Omental fat pad (tissue), 3 donors: ENCODE measurements at regions not wholly inside any gene's neighbourhood (a gene's known extent, or its start where the extent isn't known, plus 50 kb on each side); places are given as distances from the start of the nearest gene placed in this dataset.

Experiments
- ATAC-seq: fragments of 150-250 bp; one replicate; pipeline ENCODE4 v1.9.1; 2016; ENCODE audit warnings: mild to moderate bottlenecking, moderate library complexity; ENCODE audit not compliant: low FRiP score
- DNase-seq: peaks from one replicate; pipeline ENCODE4 v3.0.0-alpha.2; 2019; ENCODE audit warnings: low spot score
- CTCF ChIP-seq, 3 donors: fragments of 450-650 bp; IDR thresholded peaks; one replicate each; pipeline ENCODE4 v1.5.1; 2016 to 2017; ENCODE audit warnings: antibody characterized with exemption in 3 of 3, mild to moderate bottlenecking in 3 of 3, moderate library complexity in 2 of 3

- DNase-seq: no peak
- no peak for ATAC-seq
- no peak for TF ChIP-seq CTCF (IDR thresholded peaks at IDR 0.05)
These were observed 889.3 kb upstream of the CELF4 start for GRCh38 chr18:38454764-38455469.

- TF ChIP-seq CTCF (IDR thresholded peaks at IDR 0.05): no peak
- ATAC-seq (no peak), DNase-seq (no peak)
These were observed 888.3 kb upstream of the CELF4 start for GRCh38 chr18:38453880-38454279.

GRCh38 chr18:38450876-38451275 is 885.3 kb upstream of the CELF4 start:
- DNase-seq: no peak
- ATAC-seq: no peak
- no peak for TF ChIP-seq CTCF (IDR thresholded peaks at IDR 0.05)

GRCh38 chr18:38445804-38446145 is 880.2 kb upstream of the CELF4 start:
- DNase-seq: no peak
- no peak for TF ChIP-seq CTCF (IDR thresholded peaks at IDR 0.05)
- ATAC-seq: no peak

GRCh38 chr18:38444971-38445803 is 879.6 kb upstream of the CELF4 start:
- ATAC-seq (no peak), DNase-seq (no peak)
- no peak for TF ChIP-seq CTCF (IDR thresholded peaks at IDR 0.05)

- DNase-seq: no peak
- TF ChIP-seq CTCF (IDR thresholded peaks at IDR 0.05): no peak
- ATAC-seq: no peak
These were observed 862.1 kb upstream of the CELF4 start for GRCh38 chr18:38427736-38428135.

GRCh38 chr18:38427234-38427633 is 861.6 kb upstream of the CELF4 start:
- TF ChIP-seq CTCF (IDR thresholded peaks at IDR 0.05): no peak
- no peak for ATAC-seq

More at GRCh38 chr18:38427234-38427633, 861.6 kb upstream of the CELF4 start:
- DNase-seq: no peak
